Ishikawa (cell line): ENCODE measurements at regions not wholly inside any gene's neighbourhood (a gene's known extent, or its start where the extent isn't known, plus 50 kb on each side); places are given as distances from the start of the nearest gene placed in this dataset.

Source experiments
- CEBPB ChIP-seq: IDR thresholded peaks from 2 replicates; pipeline ENCODE4 v1.6.1; 2012
- CREB1 ChIP-seq: IDR thresholded peaks from 2 replicates; pipeline ENCODE4 v1.6.1; 2012; ENCODE audit warnings: low read depth
- EP300 ChIP-seq: IDR thresholded peaks from 2 replicates; pipeline ENCODE4 v1.6.1; 2012; ENCODE audit warnings: borderline replicate concordance
- MAX ChIP-seq: IDR thresholded peaks from 2 replicates; pipeline ENCODE4 v1.6.1; 2012
- TEAD4 ChIP-seq: IDR thresholded peaks from 2 replicates; pipeline ENCODE4 v1.6.1; 2012
- USF1 ChIP-seq: IDR thresholded peaks from 2 replicates; pipeline ENCODE4 v1.6.1; 2012
- YY1 ChIP-seq: IDR thresholded peaks from 2 replicates; pipeline ENCODE4 v1.6.1; 2012; ENCODE audit warnings: low read depth
- ZBTB7A ChIP-seq: IDR thresholded peaks from 2 replicates; pipeline ENCODE4 v1.6.1; 2012; ENCODE audit warnings: low read depth

GRCh38 chr14:55800156-55800785 is 220.3 kb downstream of the KTN1 start:
- TF ChIP-seq TEAD4 = no peak
- TF ChIP-seq CEBPB = no peak
- no peak for TF ChIP-seq EP300
- no peak for TF ChIP-seq ZBTB7A
- TF ChIP-seq CREB1 = no peak
- TF ChIP-seq MAX = no peak
- TF ChIP-seq USF1 = no peak
- TF ChIP-seq YY1 = no peak
